GM06990 (cell line): ENCODE measurements at regions not wholly inside any gene's neighbourhood (a gene's known extent, or its start where the extent isn't known, plus 50 kb on each side); places are given as distances from the start of the nearest gene placed in this dataset.
"Not testable (repeated sequence)": the region's sequence is repeated elsewhere in the genome, so short reads cannot be mapped to it uniquely, and the experiment has no call there.

Experiments used
- DNase-seq: peaks from one replicate; pipeline ENCODE4 v3.0.0-alpha.2; 2011; ENCODE audit not compliant: insufficient read length; ENCODE audit errors: extremely low read depth
- H3K27me3 ChIP-seq: replicated peaks from 2 replicates; pipeline ENCODE4 v1.6.0; 2011; ENCODE audit warnings: low read length; ENCODE audit not compliant: control insufficient read depth, insufficient read depth
- H3K36me3 ChIP-seq: 2 replicates; pipeline ENCODE4 v1.5.1; 2011; ENCODE audit warnings: low read length; ENCODE audit not compliant: control insufficient read depth, insufficient read depth
- H3K4me3 ChIP-seq: replicated peaks from 2 replicates; pipeline ENCODE4 v1.5.1; 2011; ENCODE audit warnings: low read depth, mild to moderate bottlenecking, control low read depth, low read length
- CTCF ChIP-seq: IDR thresholded peaks from 2 replicates; pipeline ENCODE4 v1.5.1; 2011; ENCODE audit warnings: low read length, control low read depth, mild to moderate bottlenecking, inconsistent platforms; ENCODE audit not compliant: insufficient read depth, poor library complexity, severe bottlenecking

- no peak for DNase-seq
- Histone ChIP-seq H3K4me3 (no peak overlapping the region), H3K36me3 (no peaks in the 10 kb centered on the region), H3K27me3 (no peaks in the 10 kb centered on the region)
- no peak for TF ChIP-seq CTCF
These were observed 472.9 kb upstream of the ZNF337 start for GRCh38 chr20:26169506-26169905.

- H3K4me3 ChIP-seq = no peak overlapping the region
- no peaks in the 10 kb centered on the region for H3K36me3 ChIP-seq
- no peaks in the 10 kb centered on the region for H3K27me3 ChIP-seq
- DNase-seq = no peak
- TF ChIP-seq CTCF = no peak
These were observed 470.8 kb upstream of the ZNF337 start for GRCh38 chr20:26167499-26167898.

- DNase-seq = no peak
These were observed 467.2 kb upstream of the ZNF337 start for GRCh38 chr20:26163890-26164289.

GRCh38 chr20:26163151-26163550 is 466.5 kb upstream of the ZNF337 start:
- H3K36me3 ChIP-seq, H3K27me3 ChIP-seq, H3K4me3 ChIP-seq, DNase-seq: not testable (repeated sequence)

More at GRCh38 chr20:26163890-26164289, 467.2 kb upstream of the ZNF337 start:
- no peak for TF ChIP-seq CTCF
- no peaks in the 10 kb centered on the region for H3K27me3 ChIP-seq
- no peaks in the 10 kb centered on the region for H3K36me3 ChIP-seq
- H3K4me3 ChIP-seq = no peak overlapping the region

- H3K4me3 ChIP-seq, DNase-seq, H3K36me3 ChIP-seq, H3K27me3 ChIP-seq: not testable (repeated sequence)
These were observed 465.1 kb upstream of the ZNF337 start for GRCh38 chr20:26161741-26162140.

- DNase-seq, H3K4me3 ChIP-seq, H3K36me3 ChIP-seq, H3K27me3 ChIP-seq: not testable (repeated sequence)
These were observed 464.3 kb upstream of the ZNF337 start for GRCh38 chr20:26160916-26161315.

- no peak for TF ChIP-seq CTCF
- Histone ChIP-seq H3K4me3 (no peak overlapping the region), H3K27me3 (no peaks in the 10 kb centered on the region), H3K36me3 (no peaks in the 10 kb centered on the region)
- no peak for DNase-seq
These were observed 457.6 kb upstream of the ZNF337 start for GRCh38 chr20:26154224-26154623.
